DND-41 (cell line): ENCODE measurements at regions not wholly inside any gene's neighbourhood (a gene's known extent, or its start where the extent isn't known, plus 50 kb on each side); places are given as distances from the start of the nearest gene placed in this dataset.

Experiments
- EZH2 ChIP-seq: IDR thresholded peaks from 3 replicates; pipeline ENCODE4 v1.6.1; 2012; ENCODE audit warnings: borderline replicate concordance, low read depth, mild to moderate bottlenecking, moderate library complexity, low read length, inconsistent platforms; ENCODE audit not compliant: severe bottlenecking
- TF ChIP-seq, protein P1 (sequence below): IDR thresholded peaks from 2 replicates; pipeline ENCODE4 v1.5.1; 2012; ENCODE audit warnings: borderline replicate concordance, low read length, moderate library complexity, mild to moderate bottlenecking; ENCODE audit not compliant: poor library complexity, severe bottlenecking; ENCODE audit errors: extremely low read depth

DNA sequence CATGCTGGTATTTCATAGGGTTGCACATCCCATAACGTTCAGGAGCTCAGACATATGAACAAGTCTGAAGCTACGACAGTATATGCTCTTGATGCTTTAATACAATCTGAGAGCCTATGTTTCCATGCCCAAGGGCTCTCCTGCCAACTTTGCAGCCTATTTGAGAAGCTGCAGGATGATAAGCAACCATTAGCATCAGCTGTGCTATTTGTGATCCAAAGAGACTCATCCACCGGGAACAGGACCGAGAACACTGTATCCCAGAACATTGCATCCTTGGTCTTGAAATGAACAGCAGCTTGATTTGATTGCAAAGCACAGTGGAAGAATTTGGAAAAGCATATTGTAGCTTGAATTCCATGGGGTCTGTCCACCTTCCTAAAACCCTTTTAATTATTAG, 156.2 kb upstream of the PTER start:
- TF ChIP-seq, protein P1, sequence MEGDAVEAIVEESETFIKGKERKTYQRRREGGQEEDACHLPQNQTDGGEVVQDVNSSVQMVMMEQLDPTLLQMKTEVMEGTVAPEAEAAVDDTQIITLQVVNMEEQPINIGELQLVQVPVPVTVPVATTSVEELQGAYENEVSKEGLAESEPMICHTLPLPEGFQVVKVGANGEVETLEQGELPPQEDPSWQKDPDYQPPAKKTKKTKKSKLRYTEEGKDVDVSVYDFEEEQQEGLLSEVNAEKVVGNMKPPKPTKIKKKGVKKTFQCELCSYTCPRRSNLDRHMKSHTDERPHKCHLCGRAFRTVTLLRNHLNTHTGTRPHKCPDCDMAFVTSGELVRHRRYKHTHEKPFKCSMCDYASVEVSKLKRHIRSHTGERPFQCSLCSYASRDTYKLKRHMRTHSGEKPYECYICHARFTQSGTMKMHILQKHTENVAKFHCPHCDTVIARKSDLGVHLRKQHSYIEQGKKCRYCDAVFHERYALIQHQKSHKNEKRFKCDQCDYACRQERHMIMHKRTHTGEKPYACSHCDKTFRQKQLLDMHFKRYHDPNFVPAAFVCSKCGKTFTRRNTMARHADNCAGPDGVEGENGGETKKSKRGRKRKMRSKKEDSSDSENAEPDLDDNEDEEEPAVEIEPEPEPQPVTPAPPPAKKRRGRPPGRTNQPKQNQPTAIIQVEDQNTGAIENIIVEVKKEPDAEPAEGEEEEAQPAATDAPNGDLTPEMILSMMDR = no peak
- no peak for TF ChIP-seq EZH2
